NCI-H1092 treated with DMSO at 0.1 percent for 48 hours (cell line): ENCODE measurements at regions not wholly inside any gene's neighbourhood (a gene's known extent, or its start where the extent isn't known, plus 50 kb on each side); places are given as distances from the start of the nearest gene placed in this dataset.

Source experiments
- DNase-seq: peaks from one replicate; lab custom pipeline; 2025; lab: John Stamatoyannopoulos, UW

DNA sequence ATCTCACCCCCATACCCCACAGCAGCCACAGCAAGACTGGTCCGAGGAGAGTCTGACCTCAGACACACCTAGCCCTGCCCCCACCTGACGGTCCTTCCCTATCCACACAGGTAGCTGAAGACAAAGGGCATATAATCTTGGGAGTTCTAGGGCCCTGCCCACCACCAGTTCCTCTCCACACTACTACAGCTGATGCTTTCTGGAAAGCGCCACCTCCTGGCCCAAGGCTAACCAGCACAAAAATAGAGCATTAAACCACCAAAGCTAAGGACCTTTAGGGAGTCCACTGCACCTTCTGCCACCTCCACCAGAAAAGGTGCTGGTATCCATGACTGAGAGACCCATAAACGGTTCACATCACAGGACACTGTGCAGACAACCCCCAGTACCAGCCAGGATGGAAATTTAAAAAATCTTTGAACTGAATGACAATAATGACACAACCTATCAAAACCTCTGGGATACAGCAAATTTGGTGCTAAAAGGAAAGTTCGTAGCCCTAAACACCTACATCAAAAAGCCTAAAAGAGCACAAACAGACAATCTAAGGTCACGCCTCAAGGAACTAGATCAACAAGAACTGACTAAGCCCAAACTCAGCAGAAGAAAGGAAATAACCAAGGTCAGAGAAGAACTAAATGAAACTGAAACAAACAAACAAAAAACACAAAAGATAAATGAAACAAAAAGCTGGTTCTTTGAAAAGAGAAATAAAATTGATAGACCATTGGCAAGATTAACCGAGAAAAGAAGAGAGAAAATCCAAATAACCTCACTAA lies 122.1 kb upstream of the TPRG1 start:
- DNase-seq = no peak

DNA sequence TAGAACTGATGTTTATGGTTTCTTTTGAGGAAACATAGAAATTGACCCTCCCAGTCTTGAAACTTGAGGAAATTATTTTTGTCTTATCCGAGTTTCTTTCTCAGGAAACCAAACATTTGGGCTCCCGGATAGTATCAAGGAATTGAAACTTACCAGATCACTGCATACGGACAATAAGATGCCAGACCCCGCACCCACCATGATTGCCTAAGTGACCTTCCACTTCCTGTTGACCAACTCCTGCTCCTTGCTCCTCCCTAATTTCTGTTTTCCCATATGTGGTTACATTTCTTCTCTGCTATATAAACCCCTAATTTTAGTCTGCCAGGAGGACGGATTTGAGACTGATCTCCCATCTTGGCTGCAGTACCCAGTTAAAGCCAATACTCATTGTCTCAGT lies 118.4 kb upstream of the TPRG1 start:
- no peak for DNase-seq

DNA sequence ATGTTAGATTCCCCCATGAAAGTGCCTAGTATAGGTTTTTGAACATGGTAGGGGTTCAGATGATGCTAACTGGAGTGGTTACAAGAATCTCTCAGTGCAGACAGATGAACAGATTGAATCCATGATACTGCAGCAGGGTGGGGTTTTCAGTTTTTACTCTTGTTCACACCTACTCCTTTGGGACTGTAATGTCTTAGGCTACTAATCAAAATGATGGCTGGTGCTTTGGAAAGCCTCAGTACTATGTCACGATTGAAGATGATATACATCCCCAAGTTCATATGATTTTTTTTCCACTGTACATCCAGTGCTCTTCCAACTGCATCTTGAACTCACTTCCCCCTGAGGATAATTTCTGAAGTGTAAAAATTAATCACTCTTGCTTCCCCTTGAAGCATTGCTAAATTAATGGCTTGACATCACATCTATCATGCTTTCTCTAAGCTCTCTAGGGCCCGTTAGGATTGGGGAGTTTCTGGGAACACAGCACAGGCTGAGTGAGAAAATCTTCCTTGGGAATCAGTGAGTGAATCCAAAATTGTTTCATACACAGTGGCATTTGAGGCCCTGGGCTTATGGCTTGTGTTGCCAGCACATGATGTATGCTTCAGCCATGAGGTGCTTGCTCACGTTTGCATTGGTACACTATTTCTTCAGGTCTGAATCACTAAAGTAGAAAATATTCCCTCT lies 115.0 kb upstream of the TPRG1 start:
- DNase-seq = no peak

DNA sequence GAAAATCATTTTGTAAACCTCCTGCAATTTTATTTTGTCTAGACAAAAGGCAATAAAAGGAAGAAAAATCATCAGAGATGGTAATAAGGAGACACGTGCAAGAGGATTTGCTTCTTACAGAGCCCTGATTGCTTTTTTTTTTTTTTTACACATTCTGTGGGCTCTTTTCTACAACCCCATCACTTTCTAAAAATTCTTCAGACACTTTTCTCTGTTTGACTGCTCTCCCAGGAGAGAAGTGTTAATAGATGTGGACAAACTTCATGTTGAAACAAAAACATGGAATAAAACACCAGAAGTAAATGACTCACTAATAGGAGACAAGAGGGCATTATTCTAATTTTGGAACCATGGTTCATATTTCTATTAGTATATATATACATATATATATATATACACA lies 114.4 kb upstream of the TPRG1 start:
- DNase-seq = no peak

DNA sequence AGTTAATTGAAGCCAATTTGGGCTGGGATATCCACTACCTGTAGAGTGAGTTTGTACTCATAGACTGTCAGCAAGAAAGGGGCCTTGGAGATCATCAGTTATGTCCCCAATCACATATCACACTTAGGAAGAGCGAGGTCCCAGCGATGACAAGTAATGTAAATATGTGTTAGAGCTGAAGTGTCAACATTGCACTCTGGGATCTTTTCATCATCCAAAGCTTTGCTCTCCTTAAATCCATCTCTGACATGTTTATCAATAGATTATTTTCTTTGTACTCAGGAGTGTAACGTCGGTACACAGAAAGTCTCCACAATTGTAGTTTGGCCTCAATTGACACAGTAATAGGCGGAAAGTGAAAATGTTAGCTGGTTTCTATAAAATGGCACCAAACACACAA lies 113.7 kb upstream of the TPRG1 start:
- DNase-seq = no peak

DNA sequence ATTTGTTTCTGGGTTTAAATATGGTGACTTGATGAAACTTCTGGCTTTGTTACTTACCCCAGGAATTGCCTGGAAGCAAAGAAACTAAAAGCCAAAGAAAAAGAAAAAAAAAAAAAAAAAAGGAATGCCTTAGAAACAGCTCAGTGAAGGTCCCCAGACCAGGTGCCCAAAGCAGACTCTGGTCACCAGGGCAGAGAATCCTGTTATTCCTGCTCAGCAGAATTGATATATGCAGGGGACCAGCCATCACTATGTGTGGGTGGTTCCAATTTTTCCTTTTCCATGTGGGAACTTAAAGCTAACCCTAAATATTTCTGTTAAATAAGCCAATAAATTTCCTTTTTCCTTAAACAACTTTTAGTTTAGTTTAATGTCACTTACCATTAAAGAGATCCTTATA lies 100.8 kb upstream of the TPRG1 start:
- no peak for DNase-seq

DNA sequence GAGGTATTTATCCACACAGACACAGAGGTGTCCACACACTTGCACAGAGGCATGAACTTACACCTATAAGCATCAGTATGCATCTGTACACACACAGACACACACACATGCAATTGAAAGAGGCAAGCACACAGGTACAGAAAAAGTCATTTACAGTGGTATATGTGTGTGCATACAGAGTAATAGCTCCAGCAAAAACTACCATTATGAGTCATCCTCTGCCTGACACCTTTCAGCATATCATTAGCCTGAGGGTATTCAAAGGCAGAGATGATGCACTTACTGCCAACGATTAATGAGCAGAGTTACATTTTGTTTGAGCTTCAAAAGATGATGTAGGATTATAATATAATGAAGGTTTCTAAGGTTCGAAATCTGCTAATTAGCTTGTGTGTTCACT lies 100.3 kb upstream of the TPRG1 start:
- no peak for DNase-seq

DNA sequence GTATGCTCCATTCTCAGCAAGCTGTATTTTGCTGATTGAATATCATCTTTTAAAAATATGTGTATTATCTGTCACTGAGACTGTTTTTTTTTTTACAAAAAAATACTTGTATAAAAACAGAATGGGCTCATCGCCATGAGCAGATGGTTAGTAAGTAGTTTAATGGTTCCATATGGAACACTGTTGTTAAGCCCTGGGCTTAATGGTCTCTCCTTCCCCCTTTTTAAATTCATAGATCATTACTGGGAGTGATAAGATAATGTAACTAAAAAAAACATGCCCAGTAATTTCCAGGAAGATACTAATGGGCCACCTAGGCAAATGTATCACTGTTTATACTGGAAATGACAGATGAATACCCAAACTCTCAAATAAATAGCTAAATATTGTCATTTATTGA lies 95.3 kb upstream of the TPRG1 start:
- peak; percentile 45 for DNase-seq

DNA sequence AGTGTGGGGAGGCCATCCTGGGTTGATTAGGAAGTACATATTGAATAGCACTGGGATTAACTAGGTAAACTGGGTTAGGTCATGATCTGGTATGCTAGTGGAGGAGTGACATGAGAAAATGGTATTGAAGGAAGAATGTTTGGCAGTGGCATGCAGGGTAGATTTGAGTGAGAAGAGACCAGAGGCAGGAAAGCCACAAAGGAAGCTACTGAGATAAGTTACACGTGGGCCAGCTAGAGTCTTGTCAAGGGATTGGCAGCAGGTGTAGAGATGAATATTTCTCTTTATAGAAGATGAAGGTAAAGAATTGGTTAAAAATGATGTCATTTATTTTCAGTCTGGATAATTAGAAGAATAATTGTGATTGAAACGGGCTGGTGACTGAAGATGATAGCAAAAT lies 91.0 kb upstream of the TPRG1 start:
- no peak for DNase-seq

DNA sequence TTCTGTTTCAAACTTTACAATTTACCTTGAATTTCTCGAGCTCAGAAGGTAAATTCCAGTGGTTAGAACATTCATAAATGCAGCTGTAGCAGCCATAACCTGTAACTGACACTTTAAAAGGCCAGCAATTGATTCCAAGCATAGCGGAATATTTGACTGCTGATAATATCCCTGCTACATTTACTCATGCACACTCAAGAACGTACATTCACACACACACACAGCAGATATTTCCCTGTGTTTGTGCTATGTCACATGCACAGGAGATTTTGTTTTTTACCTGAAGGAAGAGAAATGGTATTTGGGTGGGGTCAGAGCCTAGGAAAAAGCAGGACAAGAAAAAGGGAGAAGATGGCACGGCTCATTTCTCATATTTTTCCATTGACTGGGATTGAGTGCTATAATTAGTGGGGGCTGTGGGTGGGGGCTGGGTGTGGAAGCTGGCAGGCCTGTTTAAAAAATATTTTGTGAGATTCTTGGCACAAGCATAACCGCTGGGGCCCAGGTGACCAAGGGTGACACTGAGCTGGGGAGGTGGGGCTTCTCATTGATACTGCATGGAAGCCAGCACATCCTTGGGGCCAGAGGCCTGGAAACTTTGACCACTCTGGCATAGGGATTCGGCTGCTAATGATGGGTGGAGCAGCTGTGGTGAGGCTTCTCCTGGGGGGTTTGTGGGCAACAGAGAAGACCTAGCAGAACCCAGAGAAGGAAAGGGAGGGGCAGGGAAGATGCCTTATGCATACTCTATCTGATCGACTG lies 88.9 kb upstream of the TPRG1 start:
- no peak for DNase-seq

DNA sequence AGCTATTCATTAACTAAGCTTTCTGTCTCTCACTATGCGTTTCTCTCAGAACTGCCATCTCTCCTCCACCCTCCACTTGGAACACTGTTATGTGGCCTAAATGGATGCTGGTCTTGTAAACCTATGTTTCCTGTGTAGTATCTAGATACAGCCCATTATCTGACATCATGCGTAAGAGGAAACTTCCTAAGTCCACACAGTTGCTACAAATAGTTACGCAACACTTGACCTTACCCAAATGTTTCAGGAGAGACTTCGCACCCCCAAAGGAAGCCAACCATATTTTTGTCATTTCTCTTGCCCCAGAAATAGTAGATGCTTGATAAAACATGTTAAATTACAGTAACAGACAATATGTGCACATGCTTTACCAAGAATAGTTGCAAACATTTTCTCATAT lies 87.2 kb upstream of the TPRG1 start:
- DNase-seq = no peak

DNA sequence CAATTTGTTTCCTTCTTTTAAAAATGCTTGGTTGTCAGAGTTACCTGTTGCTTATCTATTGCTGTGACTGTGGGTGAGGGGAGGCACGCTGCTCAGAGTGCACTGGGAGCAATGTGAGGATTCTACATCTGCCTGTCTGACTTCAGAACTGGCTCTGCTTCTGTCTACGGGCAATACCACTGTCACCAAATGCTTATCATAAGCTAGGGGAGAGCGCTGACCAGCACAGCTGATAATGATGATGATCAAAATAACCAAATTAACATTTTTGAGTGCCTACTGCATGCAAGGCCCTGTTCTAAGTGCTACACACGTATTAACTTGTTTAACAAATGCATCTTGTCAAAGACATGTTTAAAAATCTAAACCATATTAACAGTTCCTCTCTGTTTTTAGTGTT lies 79.2 kb upstream of the TPRG1 start:
- no peak for DNase-seq

DNA sequence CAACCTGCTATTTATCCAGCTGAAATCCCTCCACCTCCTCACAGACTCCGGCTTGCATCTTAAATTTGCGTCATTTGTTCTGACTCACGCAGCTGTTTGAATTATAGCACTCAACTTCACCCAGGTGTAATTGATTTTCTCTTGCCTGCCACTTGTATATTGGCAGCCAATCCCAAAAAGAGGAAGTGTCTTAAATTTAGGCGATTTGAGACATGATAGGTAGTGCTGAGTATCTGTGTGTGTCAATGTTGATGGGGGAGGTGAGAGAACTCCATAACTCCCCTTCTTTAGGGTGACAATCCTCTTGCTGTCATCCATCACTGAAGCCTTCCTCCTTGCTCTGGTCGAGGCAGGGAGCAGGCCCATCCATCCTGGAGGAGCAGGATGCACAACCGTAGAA lies 77.2 kb upstream of the TPRG1 start:
- no peak for DNase-seq

DNA sequence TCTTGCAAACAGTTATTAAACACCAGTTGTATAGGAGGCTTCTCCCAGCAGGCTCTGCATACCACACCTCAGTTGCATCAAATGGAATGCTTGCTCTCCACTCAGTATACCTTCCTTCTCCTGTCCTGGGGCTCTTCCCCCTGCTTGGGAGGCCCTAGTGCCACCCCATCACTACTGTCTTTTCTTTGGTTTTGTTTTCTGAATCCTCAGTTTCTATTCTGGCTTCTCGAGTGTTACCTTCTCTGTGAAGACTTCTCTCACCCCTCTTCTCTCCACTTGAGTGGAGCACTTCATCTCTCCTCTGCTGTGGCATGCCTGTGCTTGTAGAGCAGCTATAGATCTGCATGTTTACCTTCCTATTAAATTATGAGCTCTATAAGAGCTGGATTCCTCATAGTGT lies 75.7 kb upstream of the TPRG1 start:
- DNase-seq = no peak

DNA sequence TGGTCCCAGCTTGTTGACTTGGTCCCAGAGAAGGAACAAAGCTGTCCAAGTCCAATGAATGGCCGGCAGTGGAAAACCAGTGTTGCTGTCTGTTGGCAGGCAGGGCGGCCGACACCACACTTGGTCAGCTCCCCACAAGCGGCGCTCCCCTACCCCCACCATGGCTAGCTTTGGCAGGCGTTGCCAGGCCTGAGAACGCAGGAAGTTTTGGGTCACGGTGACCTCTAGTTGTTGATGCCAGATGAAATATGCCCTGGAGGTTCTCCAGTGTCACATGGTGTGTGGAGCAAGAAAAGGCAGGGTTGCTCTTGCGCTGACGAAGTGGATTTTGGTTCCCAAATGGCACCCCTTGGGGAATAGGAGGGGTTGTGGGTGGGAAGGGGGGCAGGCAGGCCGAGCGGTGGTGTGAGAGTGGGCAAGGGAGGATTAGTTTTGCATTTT lies 72.7 kb upstream of the TPRG1 start:
- DNase-seq = no peak

DNA sequence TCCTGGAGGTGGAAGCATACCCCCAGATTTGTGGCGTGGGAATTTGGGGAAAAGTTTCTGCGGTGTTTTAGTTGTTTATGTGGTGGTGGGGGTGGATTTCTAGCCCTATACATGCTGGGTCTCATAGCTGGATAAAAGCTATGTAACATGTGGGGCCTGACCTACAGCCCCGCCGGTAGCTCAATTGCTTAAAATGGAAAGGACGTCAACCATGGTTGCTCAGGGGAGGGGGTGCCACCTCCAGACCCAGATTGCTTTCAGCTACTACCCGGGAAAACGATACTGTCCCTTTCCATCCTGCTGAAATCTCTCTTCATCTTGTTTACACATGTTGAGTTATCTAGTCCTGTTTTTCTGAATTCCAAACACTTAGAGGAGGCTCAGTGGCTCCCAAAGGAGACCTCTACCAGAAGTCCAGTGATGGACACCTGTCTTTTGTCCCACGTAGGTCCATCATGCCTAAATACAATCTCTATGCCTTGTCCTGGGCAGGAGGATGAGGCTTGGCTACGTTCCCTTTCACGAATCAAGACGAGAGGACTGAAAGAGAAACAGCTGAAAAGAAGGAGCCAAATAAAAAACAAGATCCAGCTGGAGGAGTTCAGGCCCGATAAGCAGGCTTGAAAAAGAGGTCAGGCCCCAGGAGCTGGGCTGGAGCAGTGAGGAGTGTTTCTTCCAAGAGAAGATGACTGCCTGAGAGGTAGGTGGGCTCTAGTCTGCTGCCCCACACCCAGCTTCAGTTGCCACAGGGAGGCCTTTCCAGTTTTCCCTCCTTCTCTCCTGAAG lies 72.1 kb upstream of the TPRG1 start:
- DNase-seq = no peak

DNA sequence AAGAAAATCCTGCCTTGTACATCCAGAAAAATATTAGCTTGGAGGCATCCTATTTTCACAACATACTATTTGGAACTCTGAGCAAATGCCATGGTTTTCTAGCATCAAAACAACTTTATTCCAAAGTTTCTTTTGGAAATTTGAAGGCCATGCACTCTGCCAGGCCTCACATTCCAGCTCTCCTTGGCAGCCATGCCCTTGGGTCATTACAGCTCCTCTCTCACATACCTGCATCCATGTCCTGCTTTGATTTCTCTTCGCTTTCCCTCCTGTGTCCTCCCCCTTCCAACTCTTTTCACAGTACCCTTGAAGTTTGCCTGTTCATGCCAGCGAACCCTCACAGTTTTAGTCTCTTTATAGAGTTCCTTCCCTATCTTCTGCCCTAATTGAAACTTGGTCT lies 70.9 kb upstream of the TPRG1 start:
- DNase-seq = no peak

DNA sequence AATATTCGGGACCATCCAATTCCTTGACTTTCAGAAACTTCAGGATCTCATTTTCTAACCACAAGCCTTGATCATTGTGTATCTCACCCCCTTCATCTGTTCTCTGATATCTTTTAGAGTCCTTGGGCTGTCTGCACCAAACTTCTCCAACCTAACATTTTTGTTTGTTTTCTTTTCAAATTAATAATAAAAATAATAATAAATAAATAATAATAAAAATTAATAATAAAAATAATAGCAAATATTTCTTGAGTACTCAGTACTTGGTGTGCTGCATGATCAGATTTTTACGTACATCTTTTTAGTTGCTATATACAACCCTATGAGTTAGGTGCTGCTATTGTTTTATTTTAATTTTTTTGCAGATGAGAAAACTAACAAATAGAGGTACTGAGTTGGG lies 70.2 kb upstream of the TPRG1 start:
- no peak for DNase-seq

DNA sequence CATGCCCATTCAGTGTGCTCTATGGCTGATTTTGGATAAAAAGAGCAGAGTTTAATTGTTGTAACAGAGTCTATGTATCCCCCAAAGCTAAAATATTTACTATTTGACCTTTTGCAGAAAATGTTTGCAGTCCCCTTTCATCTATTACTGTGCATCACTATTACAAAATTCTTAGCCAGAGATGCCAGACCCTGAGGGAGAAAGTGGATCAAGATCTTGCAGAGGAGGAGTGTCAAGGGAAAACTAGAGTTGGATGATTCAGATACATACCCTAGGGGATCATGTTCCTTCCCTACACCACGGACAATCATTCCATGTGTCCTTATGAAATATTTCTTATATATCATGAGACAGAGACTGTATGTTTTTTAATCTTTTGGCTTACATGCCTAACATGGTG lies 68.6 kb upstream of the TPRG1 start:
- DNase-seq = no peak

DNA sequence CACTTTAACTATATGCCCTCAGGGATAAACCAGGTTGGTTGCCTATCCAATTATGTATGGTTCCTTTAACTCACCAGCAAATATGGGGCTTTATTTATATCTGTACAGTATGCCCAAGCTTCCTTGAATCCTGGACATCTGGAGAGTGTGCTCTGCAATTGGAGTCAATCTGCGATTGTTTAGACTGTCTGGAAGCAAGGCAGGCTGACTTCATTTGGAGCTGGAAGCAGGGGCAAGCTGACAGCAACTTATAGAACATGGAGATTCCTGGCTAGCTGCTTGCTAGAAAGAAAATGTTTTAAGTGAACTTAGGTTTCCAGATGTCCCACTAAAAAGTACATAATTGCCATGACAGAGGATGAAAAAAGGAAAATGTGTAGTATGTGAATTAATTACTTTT lies 63.7 kb upstream of the TPRG1 start:
- no peak for DNase-seq

DNA sequence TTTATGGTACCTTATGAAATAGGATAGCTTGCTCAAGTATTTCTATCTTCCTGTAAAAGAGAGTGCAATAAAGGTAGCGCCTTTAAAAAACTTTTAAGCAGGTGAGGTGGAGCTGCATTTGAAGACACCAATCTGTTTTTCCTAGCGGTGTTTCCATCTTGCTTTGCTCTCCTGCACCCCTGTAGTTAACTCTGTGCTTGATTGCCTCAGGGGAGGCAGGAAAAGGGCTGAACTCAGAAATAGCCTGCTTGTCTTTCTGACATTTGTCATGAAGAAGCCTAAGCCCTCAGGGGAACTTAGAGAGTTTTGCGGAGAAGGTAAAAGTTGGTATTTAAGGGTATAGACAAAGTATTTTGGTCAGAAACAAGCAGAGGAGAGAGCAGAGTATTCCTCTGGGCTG lies 63.0 kb upstream of the TPRG1 start:
- no peak for DNase-seq

DNA sequence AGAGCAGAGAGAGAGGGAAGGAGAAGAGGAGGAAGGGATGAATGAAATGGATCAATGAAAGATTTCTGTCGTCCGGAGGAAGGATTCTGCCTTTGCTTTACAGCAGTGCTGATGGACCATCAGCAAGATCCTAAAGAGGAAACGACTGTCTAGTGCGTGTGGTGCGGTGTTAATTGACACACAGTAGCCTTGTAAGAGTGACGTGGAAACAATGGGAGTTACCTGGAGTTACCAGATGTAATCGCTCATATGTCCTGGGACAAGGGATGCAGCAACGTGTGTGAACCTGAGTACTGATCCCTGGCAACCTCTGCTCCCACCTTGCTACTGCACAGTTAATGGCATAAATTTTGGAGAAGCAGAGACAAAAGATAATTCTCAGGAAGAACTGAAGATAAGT lies 62.6 kb upstream of the TPRG1 start:
- no peak for DNase-seq
